IMR-90 (cell line): ENCODE measurements at regions not wholly inside any gene's neighbourhood (a gene's known extent, or its start where the extent isn't known, plus 50 kb on each side); places are given as distances from the start of the nearest gene placed in this dataset.

ENCODE experiments used
- ATAC-seq: fragments of 200-7000 bp; cut with Tn5 transposase; 2 replicates; pipeline ENCODE4 v1.9.1; 2020; ENCODE audit warnings: low read depth, mild to moderate bottlenecking, moderate library complexity
- BruUV-seq: library from RNA; stranded (reverse); fragments of 400-500 nt; replicated peaks from 2 replicates; lab custom pipeline; 2021; lab: Mats Ljungman, UMichigan
- CTCF ChIA-PET: fragments of 300-600 bp; formaldehyde crosslinking; extraction: SDS; loops from one replicate; lab custom pipeline; 2021; ENCODE audit warnings: antibody characterized with exemption; lab: Yijun Ruan, JAX
- POLR2A ChIA-PET: fragments of 300-600 bp; sonication (Branson Sonifier 250); formaldehyde crosslinking; loops from one replicate; lab custom pipeline; 2022; ENCODE audit warnings: antibody characterized with exemption; ENCODE audit not compliant: unreplicated experiment; lab: Charles Lee
- DNase-seq: peaks from one replicate; pipeline ENCODE4 v3.0.0; 2013
- H2AFZ ChIP-seq: replicated peaks from 2 replicates; pipeline ENCODE3; 2013; ENCODE audit warnings: low read length, mild to moderate bottlenecking; ENCODE audit not compliant: poor library complexity
- H2AK5ac ChIP-seq: 2 replicates; pipeline ENCODE4 v1.6.1; 2013; ENCODE audit warnings: low read depth, low read length, inconsistent platforms
- H2AK9ac ChIP-seq: replicated peaks from 2 replicates; pipeline ENCODE3; 2013; ENCODE audit warnings: mild to moderate bottlenecking, low read depth, low read length, moderate library complexity; ENCODE audit not compliant: poor library complexity
- H2BK120ac ChIP-seq: 2 replicates; pipeline ENCODE4 v1.6.1; 2013; ENCODE audit warnings: low read depth, low read length, inconsistent platforms
- H2BK15ac ChIP-seq: 3 replicates; pipeline ENCODE4 v1.6.1; 2013; ENCODE audit warnings: low read depth, low read length, inconsistent platforms
- H2BK20ac ChIP-seq: 2 replicates; pipeline ENCODE4 v1.6.1; 2013; ENCODE audit warnings: low read depth, mild to moderate bottlenecking, inconsistent platforms, low read length, moderate library complexity
- H2BK5ac ChIP-seq: 2 replicates; pipeline ENCODE4 v1.6.1; 2013; ENCODE audit warnings: mild to moderate bottlenecking, low read depth, low read length, inconsistent platforms; ENCODE audit not compliant: poor library complexity, severe bottlenecking
- H3K14ac ChIP-seq: replicated peaks from 2 replicates; pipeline ENCODE4 v1.6.1; 2013; ENCODE audit warnings: low read depth, low read length, inconsistent platforms
- H3K18ac ChIP-seq: 2 replicates; pipeline ENCODE4 v1.6.1; 2013; ENCODE audit warnings: low read depth, low read length, control low read depth
- H3K23ac ChIP-seq: 2 replicates; pipeline ENCODE4 v1.6.1; 2013; ENCODE audit warnings: low read depth, low read length, inconsistent platforms
- H3K27ac ChIP-seq: 2 replicates; pipeline ENCODE4 v1.5.1; 2013; ENCODE audit warnings: mild to moderate bottlenecking, control low read depth, low read length; ENCODE audit not compliant: insufficient read depth
- H3K27me3 ChIP-seq: 2 replicates; pipeline ENCODE4 v1.6.1; 2013; ENCODE audit warnings: low read length; ENCODE audit not compliant: control insufficient read depth, insufficient read depth
- H3K36me3 ChIP-seq: 2 replicates; pipeline ENCODE4 v1.6.1; 2013; ENCODE audit warnings: low read length, mixed read lengths; ENCODE audit not compliant: control insufficient read depth, insufficient read depth
- H3K4ac ChIP-seq: 2 replicates; pipeline ENCODE4 v1.6.1; 2013; ENCODE audit warnings: low read depth, low read length, inconsistent platforms
- H3K4me1 ChIP-seq: 2 replicates; pipeline ENCODE4 v1.6.1; 2013; ENCODE audit warnings: low read length, mixed read lengths; ENCODE audit not compliant: control insufficient read depth, insufficient read depth
- H3K4me2 ChIP-seq: 2 replicates; pipeline ENCODE4 v1.6.1; 2013; ENCODE audit warnings: low read depth, mild to moderate bottlenecking, control low read depth, low read length, moderate library complexity
- H3K4me3 ChIP-seq: 2 replicates; pipeline ENCODE4 v1.5.1; 2013; ENCODE audit warnings: low read depth, mild to moderate bottlenecking, control low read depth, low read length, moderate library complexity; ENCODE audit not compliant: insufficient read depth
- H3K56ac ChIP-seq: 2 replicates; pipeline ENCODE4 v1.6.1; 2013; ENCODE audit warnings: low read length, inconsistent platforms; ENCODE audit not compliant: insufficient read depth; ENCODE audit errors: extremely low read depth
- H3K79me1 ChIP-seq, 2 experiments: 2 replicates each; pipeline ENCODE4 v1.6.1; 2013; ENCODE audit warnings: low read length in 2 of 2, inconsistent platforms in 1 of 2, low read depth in 1 of 2
- H3K9ac ChIP-seq: 2 replicates; pipeline ENCODE4 v1.6.1; 2013; ENCODE audit warnings: low read depth, low read length, control low read depth
- H3K9me1 ChIP-seq: 2 replicates; pipeline ENCODE4 v1.6.1; 2013; ENCODE audit warnings: low read length, inconsistent platforms; ENCODE audit not compliant: insufficient read depth
- H3K9me3 ChIP-seq: 2 replicates; pipeline ENCODE4 v1.6.1; 2013; ENCODE audit warnings: low read length; ENCODE audit not compliant: control insufficient read depth, insufficient read depth
- H4K20me1 ChIP-seq: 2 replicates; pipeline ENCODE4 v1.6.1; 2013; ENCODE audit warnings: low read length, inconsistent platforms; ENCODE audit not compliant: insufficient read depth
- H4K5ac ChIP-seq: 2 replicates; pipeline ENCODE4 v1.6.1; 2013; ENCODE audit warnings: mild to moderate bottlenecking, low read depth, low read length, control low read depth
- H4K8ac ChIP-seq, 2 experiments: 2 replicates each; pipeline ENCODE4 v1.6.1; 2013; ENCODE audit warnings: low read depth in 2 of 2, low read length in 2 of 2, control low read depth in 1 of 2, inconsistent platforms in 1 of 2
- H4K91ac ChIP-seq: 2 replicates; pipeline ENCODE4 v1.6.1; 2013; ENCODE audit warnings: low read depth, low read length, inconsistent platforms; ENCODE audit not compliant: insufficient read depth
- CEBPB ChIP-seq: IDR thresholded peaks from 2 replicates; pipeline ENCODE4 v1.6.1; 2012; ENCODE audit warnings: low read depth, low read length, improper control_type of control experiment
- ELK1 ChIP-seq: fragments of 150-350 bp; IDR thresholded peaks from 2 replicates; pipeline ENCODE4 v1.6.1; 2016; ENCODE audit warnings: low read depth, mild to moderate bottlenecking, low read length, moderate library complexity, borderline replicate concordance
- FOS ChIP-seq: fragments of 150-350 bp; IDR thresholded peaks from 2 replicates; pipeline ENCODE4 v1.6.1; 2016; ENCODE audit warnings: low read depth, low read length
- MAFK ChIP-seq: IDR thresholded peaks from 2 replicates; pipeline ENCODE4 v1.6.1; 2012; ENCODE audit warnings: low read depth, low read length, improper control_type of control experiment
- MXI1 ChIP-seq: IDR thresholded peaks from 2 replicates; pipeline ENCODE4 v1.6.1; 2012; ENCODE audit warnings: low read depth, mild to moderate bottlenecking, low read length, moderate library complexity, borderline replicate concordance
- NFE2L2 ChIP-seq: fragments of 150-350 bp; IDR thresholded peaks from 2 replicates; pipeline ENCODE4 v1.6.1; 2016; ENCODE audit warnings: low read depth, mild to moderate bottlenecking, low read length
- POLR2A ChIP-seq: IDR thresholded peaks from 2 replicates; pipeline ENCODE4 v1.6.1; 2012; ENCODE audit warnings: mild to moderate bottlenecking, low read depth, low read length
- RAD21 ChIP-seq: IDR thresholded peaks from 2 replicates; pipeline ENCODE4 v1.6.1; 2012; ENCODE audit warnings: low read length, improper control_type of control experiment
- USF2 ChIP-seq: fragments of 150-350 bp; IDR thresholded peaks from 2 replicates; pipeline ENCODE4 v1.6.1; 2017; ENCODE audit warnings: mild to moderate bottlenecking, antibody characterized with exemption, low read length, low read depth
- WGBS, 2 experiments: methylation state at CpG; one replicate each; pipeline versions ENCODE4 v1.1.5 to v1.1.7; 2013; ENCODE audit warnings: missing lambda C conversion rate in 2 of 2; ENCODE audit not compliant: insufficient read length in 1 of 2; ENCODE audit errors: extremely low coverage in 2 of 2; 5-methylcytosine and 5-hydroxymethylcytosine counted together
- dilution Hi-C: fragments of 300-500 bp; cut with HindIII; formaldehyde crosslinking; loops from one replicate; pipeline ENCODE4 v1.14.3; 2018; ENCODE audit warnings: low sequenced_read_pairs; ENCODE audit not compliant: unreplicated experiment
- in situ Hi-C: fragments of 300-500 bp; cut with MboI; formaldehyde crosslinking; loops from 3 replicates; pipeline ENCODE4 v1.14.3; 2019; ENCODE audit warnings: low sequenced_read_pairs, inconsistent platforms, mixed read lengths
- intact Hi-C: fragments of 100-400 bp; cut with micrococcal nuclease; formaldehyde crosslinking; loops from 2 replicates; pipeline ENCODE4 v1.10.0; 2022

- no peaks in the 10 kb centered on the region for H4K20me1 ChIP-seq
- H2AK5ac ChIP-seq, result no peak overlapping the region
- H2BK120ac ChIP-seq, result no peak overlapping the region
- no peaks in the 10 kb centered on the region for H3K36me3 ChIP-seq
- H2BK20ac ChIP-seq, result no peak overlapping the region
- dilution Hi-C loops (no loop called here), intact Hi-C loops (no loop called here), in situ Hi-C loops (no loop called here)
- no peak overlapping the region for H3K4ac ChIP-seq
- no peak for DNase-seq
- no peak for TF ChIP-seq CEBPB
- TF ChIP-seq USF2, result no peak
- TF ChIP-seq NFE2L2, result no peak
- no peak for TF ChIP-seq MXI1
- no peak for TF ChIP-seq MAFK
- TF ChIP-seq RAD21, result no peak
- TF ChIP-seq POLR2A, result no peak
- TF ChIP-seq ELK1, result no peak
- no peak for TF ChIP-seq FOS
- H3K4me3 ChIP-seq, result no peak overlapping the region
- H3K9ac ChIP-seq, result no peak overlapping the region
- POLR2A ChIA-PET, result no interaction called here
- H3K18ac ChIP-seq, result no peak overlapping the region
- no peak overlapping the region for H2AFZ ChIP-seq
- no CpG with 5 or more reads among the region's 1 CpG for WGBS, 2 experiments
- no peak overlapping the region for H4K5ac ChIP-seq
- H3K56ac ChIP-seq, result no peak overlapping the region
- H3K4me2 ChIP-seq, result no peak overlapping the region
- no peak for ATAC-seq
- H4K91ac ChIP-seq, result no peak overlapping the region
- H3K4me1 ChIP-seq, result no peaks in the 10 kb centered on the region
- H3K9me3 ChIP-seq, result no peaks in the 10 kb centered on the region
- H3K14ac ChIP-seq, result no peak overlapping the region
- no peak overlapping the region for H2BK15ac ChIP-seq
- H3K27ac ChIP-seq, result no peak overlapping the region
- H4K8ac ChIP-seq, result no peak overlapping the region
- no peaks in the 10 kb centered on the region for H3K79me1 ChIP-seq
- no peak overlapping the region for H2AK9ac ChIP-seq
- H2BK5ac ChIP-seq, result no peak overlapping the region
- H3K27me3 ChIP-seq, result no peaks in the 10 kb centered on the region
- H3K23ac ChIP-seq, result no peak overlapping the region
- CTCF ChIA-PET, result no interaction called here
- no TSS peak for BruUV-seq
- no peaks in the 10 kb centered on the region for H3K9me1 ChIP-seq
Measured at GRCh38 chrX:96575011-96575410, 109.6 kb upstream of the DIAPH2 start.
